ENCODE measurements at regions not wholly inside any gene's neighbourhood (a gene's known extent, or its start where the extent isn't known, plus 50 kb on each side); places are given as distances from the start of the nearest gene placed in this dataset.
"Not testable (repeated sequence)": the region's sequence is repeated elsewhere in the genome, so short reads cannot be mapped to it uniquely, and the experiment has no call there.

- not testable (repeated sequence) for DNase-seq (ENCODE audit: low spot score in 2 of 2); ATAC-seq; H3K9me3 Mint-ChIP-seq; H3K27ac Mint-ChIP-seq
- H3K36me3 Mint-ChIP-seq, result peaks cover 6 to 19% of the 10 kb centered on the region in 2 donors
Observed at GRCh38 chr10:38423634-38424033, 329.5 kb downstream of the ZNF37A start.

GRCh38 chr10:38430242-38430641 lies 336.1 kb downstream of the ZNF37A start:
- ATAC-seq; H3K9me3 Mint-ChIP-seq; DNase-seq (ENCODE audit: low spot score in 2 of 2); H3K27ac Mint-ChIP-seq: not testable (repeated sequence)
- peaks cover 8 to 12% of the 10 kb centered on the region in 2 donors for H3K36me3 Mint-ChIP-seq

GRCh38 chr10:38437359-38437758 lies 343.2 kb downstream of the ZNF37A start:
- DNase-seq (ENCODE audit: low spot score in 2 of 2); ATAC-seq; H3K27ac Mint-ChIP-seq; H3K9me3 Mint-ChIP-seq; H3K36me3 Mint-ChIP-seq: not testable (repeated sequence)

- not testable (repeated sequence) for H3K9me3 Mint-ChIP-seq; DNase-seq (ENCODE audit: low spot score in 2 of 2); ATAC-seq
- Mint-ChIP-seq H3K27ac (peak overlapping the region; percentile 17 to 22), H3K36me3 (peaks cover 8 to 15% of the 10 kb centered on the region in 2 donors)
Observed at GRCh38 chr10:38448614-38449355, 354.6 kb downstream of the ZNF37A start.

GRCh38 chr10:38449618-38450017 lies 355.5 kb downstream of the ZNF37A start:
- H3K27ac Mint-ChIP-seq, result peak overlapping the region in 1 of 2 donors; percentile 17
- H3K9me3 Mint-ChIP-seq; DNase-seq (ENCODE audit: low spot score in 2 of 2); ATAC-seq: not testable (repeated sequence)
- peaks cover 8 to 15% of the 10 kb centered on the region in 2 donors for H3K36me3 Mint-ChIP-seq

GRCh38 chr10:38450372-38451057 lies 356.4 kb downstream of the ZNF37A start:
- DNase-seq (ENCODE audit: low spot score in 2 of 2); H3K27ac Mint-ChIP-seq; H3K9me3 Mint-ChIP-seq; ATAC-seq: not testable (repeated sequence)
- H3K36me3 Mint-ChIP-seq, result peaks cover 8 to 15% of the 10 kb centered on the region in 2 donors

- not testable (repeated sequence) for ATAC-seq; H3K9me3 Mint-ChIP-seq; H3K27ac Mint-ChIP-seq; DNase-seq (ENCODE audit: low spot score in 2 of 2)
- peaks cover 8 to 15% of the 10 kb centered on the region in 2 donors for H3K36me3 Mint-ChIP-seq
Observed at GRCh38 chr10:38451306-38451967, 357.3 kb downstream of the ZNF37A start.

Measured in activated naive CD4-positive, alpha-beta T cell treated with anti-CD3 and anti-CD28 coated beads, Interleukin-2, amount 50 U/mL, for 72 hours (primary cell).